ENCODE measurements at regions not wholly inside any gene's neighbourhood (a gene's known extent, or its start where the extent isn't known, plus 50 kb on each side); places are given as distances from the start of the nearest gene placed in this dataset.
"Not testable (repeated sequence)": the region's sequence is repeated elsewhere in the genome, so short reads cannot be mapped to it uniquely, and the experiment has no call there.

DNA sequence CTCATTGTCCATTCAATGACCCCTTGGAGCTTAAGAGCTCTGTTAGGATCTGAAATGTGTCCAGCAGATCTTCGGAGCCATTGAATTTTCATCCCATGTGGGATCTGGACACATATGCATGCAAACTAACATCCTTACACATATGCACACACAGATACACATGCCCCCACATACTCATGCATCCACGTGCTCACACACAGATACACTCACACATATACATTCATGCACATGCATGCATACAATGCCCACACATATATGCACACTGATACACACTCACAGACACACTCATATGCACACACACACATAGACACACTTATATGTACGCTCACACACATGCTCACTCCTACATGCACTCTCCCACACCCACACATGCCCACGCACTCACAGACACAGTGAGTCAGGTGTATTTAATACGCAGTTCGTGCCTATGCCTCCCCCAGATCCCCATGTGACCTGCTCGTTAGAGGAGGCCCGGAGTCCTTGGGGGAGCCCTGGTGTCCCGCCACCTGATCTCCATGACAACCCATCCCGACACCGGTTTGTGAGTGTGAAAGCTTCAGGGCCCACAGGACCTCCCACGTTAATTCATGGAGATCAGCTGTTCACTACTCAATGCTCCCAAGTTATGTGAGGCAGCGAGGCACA is 121.9 kb upstream of the SULF2 start:
- DNase-seq: no peak

DNA sequence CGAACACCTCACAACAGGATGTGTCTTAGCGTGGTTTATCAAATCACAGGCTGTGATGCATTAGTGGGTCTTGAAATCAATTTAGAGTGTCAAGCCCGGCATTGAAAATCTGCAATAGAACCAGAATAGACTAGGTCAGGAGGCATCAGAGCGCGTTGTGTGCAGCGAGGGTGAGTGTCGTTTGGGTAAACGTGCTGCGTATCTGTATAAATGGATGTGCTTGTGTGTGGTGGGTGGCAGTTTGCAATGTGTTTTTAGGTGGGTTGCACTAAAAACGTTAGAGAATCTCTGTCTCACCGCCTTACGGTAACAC is 121.0 kb upstream of the SULF2 start:
- DNase-seq: no peak

DNA sequence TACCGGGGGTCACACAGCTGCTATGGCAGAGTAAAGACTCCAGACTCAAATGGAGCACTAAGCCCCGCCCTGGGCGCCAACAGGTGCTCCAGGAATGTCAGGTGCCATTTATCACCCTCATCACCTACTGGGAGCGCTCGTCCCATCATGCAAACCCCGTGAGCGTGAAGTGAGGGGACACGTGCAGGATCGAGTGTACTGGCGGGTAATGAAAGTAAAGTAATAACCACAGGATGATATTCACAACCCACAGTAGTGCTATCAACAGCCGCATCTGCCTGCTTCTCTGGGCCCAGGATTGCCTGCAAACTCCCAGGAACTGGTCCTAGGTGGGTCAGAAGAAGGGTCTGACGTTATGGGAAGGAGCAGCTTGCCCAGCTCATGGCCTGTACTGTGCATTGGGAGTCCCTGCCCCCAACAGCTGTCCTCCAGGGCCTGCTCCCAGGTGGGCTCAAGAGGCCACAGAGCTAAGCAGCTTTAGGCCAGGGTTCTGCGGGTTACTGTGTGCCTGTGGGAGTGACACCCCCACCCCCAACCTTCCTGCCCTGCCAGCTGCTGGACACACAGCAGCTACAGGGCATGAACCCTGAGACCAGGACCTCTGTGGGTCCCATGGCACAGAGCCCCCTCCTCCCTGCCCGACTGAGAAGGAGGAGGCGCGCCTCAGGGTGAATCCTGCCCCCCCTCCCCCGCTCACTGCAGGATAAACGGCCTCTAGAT is 120.5 kb upstream of the SULF2 start:
- DNase-seq: no peak

DNA sequence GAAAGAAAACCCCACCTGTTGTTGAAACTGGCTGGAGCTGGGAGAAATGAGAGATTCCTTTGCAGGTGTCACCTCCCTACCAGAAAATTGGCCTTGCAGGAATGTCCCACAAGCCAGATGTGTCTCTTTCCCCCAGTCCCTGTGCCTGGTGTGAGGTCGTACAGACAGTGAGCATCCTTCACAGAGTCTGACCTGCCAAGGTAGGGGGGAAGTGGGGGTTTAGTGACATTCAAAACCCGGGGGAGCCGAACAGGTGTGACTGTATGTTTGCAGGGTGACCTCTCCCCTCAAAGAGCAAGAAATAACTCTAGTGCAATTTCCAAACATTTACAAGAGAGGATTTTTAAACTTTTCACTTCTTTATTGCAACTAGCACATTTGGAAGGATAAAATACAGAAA is 117.7 kb upstream of the SULF2 start:
- DNase-seq: not testable (repeated sequence)

DNA sequence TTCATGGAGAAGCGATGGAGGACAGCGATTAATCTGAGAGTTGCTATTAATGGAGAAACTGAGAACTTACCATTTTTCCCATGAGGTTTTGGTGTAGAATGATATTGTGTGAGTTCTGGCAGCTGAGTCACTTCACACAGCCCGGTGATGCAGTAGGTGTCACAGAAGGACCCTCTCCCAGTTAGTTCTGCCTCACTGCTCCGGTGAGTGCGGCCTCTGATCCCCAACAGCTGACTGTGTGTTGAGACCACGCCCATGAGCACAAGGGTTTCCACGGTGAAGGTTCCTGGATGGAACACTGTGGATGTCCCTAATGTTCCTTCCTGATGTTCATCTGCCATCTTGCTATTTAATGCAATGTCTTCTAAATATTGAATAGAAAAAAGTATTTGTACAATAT is 114.0 kb upstream of the SULF2 start:
- DNase-seq: not testable (repeated sequence)

DNA sequence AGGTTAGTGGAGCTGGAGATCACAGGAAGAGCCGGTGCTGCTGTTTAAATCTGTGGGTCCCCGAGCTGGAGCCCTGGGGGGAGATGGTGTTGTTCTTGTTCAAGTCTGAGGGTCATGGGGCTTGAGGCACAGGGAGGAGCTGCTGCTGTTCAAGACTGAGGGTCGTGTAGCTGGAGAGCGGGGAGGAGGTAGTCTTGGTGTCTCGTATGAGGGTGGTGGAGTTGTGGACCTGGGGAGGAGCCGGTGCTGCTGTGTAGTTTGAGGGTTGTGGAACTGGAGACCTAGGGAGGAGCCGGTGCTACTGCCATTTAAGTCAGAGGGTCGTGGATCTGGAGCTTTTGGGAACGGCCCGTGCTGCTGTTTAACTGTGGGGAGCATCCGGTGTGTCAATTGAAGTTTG is 112.2 kb upstream of the SULF2 start:
- DNase-seq: no peak

DNA sequence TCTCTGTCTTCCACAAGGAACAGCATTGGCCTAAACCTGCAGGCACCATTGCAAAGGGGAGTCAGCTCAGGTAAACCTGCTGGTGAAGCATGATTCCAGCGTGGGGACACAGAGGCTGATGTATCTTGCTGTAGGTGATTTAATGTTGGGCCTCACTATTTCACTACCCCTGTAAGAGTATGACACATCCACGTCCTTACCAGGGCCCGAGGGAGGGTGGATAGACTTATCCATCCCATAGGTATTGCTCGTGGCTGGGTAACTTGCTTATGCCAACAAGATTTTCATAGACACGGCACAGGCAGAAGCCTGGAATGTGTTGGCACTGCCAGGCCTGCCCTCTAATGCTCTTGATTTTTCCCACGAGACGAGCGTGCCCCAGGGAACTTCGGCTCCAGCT is 107.4 kb upstream of the SULF2 start:
- not testable (repeated sequence) for DNase-seq

DNA sequence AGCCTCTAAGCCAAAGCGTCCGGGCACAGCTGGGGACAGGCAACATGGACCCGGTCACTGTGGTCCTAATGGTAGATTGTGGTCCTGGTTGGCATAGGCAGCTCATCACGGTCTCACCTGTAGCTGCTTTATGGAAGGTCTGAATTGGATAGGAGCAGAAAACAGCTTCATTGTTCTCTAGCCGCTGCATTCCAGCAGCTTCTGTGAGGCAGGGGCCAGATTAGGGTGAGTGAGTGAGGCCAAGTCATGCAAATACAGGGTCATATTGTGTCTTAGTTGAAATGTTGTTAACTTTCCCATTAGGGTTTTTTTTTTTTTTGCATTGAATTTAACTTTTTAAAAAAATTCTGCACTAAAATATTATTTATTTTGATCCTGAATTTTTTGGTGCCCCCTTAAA is 105.4 kb upstream of the SULF2 start:
- DNase-seq: not testable (repeated sequence)

DNA sequence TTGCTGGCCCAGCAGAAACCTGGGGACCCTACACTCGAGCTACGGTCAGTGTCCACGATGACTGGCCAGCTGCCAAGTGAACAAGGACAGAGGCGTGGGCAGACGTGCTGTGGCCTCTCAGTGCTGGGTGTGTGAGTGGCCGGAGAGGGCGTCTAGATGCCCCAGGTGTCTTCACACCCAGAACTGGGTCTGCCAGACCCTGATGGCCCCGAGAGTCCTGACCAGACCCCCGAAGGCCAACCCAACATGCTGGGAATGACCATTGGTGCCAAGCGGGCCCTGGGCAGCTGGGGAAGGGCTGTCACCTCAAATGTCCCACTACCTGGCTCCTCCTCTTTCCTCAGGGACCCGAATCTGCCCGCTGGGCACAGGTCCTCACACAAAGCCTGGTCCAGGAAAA is 104.5 kb upstream of the SULF2 start:
- DNase-seq: not testable (repeated sequence)

DNA sequence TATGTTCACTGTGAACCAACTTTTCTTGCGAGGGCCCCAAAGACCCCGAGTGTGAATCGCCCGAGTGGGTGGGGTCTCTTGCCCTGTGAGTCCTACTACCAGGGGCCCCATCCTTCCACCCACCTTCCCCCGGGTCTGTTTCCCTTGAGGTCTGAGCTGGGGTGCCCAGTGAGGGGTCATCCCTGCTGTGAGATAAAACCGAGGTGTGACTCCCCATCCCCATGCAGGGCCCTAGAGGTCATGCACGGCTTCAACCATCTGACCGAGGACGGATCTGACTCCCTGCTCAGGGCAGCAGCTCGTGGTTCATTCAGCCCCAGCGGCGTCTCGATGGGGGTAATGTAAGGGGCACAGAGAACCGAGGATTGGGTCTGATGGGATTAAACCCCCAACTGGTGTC is 103.1 kb upstream of the SULF2 start:
- no peak for DNase-seq

DNA sequence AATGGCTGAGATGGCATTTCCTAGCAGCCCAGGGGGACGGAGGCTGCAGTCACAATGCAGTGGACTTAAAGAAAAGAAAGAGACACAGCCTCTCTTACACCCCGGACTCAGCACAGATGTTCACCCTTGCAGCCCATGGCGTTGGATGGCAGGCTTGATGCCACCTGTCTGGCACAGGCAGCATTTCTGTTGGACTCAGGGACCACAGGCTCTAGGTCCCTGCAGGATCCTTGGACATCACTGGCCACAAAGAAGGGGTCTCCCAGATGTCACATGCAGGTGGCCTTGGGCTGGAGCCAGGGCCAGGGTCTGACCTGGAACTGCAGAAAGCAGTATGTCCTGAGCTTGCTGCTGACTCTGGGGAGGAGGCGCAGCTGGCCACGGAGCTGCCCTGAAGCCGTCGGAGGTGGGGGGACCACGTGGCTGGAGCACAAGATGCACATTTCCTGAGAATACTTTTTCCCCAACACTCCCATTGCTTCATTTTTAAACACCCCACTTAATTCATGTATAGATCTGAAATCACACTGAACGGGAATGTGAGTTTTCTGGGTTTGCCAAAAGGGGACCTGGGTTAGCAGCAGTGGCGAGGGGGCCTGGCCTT is 102.3 kb upstream of the SULF2 start:
- no peak for DNase-seq

DNA sequence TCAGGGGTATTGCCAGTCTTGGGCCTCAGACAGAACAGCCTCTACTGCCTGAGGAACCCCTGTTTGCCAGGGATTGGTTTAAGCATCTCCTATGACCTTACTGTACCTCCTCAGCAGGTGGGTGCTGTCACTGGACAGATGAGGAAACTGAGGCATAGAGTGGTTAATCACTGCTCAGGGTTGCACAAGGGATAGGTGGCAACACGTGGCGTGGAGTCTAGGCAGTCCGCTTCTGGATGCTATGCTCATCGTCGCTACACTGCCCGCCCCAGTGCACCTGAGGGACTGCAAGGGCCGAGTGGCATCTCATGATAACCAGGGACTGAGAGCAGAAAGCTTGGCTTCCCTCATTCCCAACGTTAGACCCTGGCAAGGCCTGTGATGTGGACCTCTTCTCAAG is 101.8 kb upstream of the SULF2 start:
- DNase-seq: no peak

DNA sequence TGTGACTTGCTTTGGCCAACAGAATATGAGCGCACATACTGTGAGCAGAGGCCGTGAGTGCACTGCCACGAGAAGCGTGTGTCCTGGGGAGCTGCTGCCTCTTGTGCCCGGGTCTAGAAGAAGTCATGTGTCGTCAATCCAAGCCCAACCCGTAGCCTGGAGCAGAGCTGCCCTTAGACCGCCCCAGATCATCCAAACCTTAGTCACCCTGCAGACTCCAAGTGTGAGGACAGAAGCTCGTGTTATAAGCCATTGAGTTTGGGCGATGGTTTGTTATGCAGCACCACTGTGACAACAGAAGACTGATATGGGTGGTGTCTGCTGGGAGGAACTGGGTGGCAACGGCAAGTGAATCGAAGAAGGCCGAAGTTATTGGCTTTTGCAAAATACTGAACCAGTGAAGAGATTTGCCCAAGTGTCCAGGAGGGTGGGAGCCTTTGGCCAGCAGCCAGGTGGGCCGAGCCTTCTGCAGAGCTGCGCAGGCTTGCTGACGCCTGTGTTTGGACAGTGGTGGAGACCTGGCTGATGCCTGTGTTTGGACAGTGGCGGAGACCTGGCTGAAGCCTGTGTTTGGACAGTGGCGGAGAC is 101.3 kb upstream of the SULF2 start:
- no peak for DNase-seq

DNA sequence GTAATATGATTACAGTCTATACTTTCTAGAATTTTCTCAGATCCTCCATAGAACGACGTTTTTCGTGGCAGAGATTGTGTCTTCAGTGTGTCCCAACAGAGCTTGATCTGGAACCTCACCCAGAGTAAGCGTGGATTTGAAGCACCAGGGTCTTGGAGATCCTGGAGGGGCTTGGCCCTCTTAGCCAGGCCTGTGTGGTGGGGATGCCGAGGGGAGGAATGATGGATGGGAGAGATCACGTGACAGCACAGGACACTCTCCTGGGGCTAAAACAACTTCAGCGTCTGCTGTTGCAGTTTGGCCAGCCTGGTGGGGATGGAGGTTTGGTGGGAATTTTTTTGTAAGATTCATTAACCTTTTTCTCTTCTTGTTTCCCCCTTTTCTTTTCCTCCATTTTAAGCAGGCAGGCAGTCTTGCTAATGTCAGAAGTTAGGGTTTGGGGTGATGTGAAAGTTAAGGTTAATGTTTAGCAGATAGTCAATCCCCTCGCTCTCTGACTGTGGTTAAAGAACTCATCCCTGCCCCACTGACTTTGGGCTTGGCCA is 100.7 kb upstream of the SULF2 start:
- no peak for DNase-seq

DNA sequence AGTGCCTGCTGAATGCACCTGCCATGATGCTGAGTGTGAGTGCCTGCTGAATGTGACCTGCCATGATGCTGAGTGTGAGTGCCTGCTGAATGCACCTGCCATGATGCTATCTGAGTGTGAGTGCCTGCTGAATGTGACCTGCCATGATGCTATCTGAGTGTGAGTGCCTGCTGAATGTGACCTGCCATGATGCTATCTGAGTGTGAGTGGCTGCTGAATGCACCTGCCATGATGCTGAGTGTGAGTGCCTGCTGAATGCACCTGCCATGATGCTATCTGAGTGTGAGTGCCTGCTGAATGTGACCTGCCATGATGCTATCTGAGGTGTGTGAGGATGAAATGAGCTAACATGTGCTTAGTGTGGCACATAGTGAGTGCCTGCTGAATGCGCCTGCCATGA is 98.7 kb upstream of the SULF2 start:
- DNase-seq: not testable (repeated sequence)

DNA sequence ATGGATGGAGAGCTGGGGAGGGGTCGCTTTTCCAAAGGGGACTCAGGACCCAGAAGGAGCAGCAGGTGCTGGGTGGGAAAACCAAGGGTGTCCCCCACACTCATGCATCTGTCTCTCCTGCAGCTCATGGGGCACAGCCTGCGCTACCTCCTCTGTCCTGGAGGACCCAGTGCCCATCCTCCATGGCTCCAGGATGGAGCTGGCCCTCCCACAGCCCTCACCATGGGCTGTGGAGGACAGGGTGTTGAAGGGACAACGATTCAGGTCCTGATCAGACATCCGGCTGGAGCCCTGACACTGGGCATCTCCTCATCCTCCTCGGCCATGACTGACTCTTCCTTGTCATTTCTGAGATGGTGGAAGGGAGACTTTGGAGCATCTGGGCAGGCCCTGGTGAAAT is 97.9 kb upstream of the SULF2 start:
- no peak for DNase-seq

DNA sequence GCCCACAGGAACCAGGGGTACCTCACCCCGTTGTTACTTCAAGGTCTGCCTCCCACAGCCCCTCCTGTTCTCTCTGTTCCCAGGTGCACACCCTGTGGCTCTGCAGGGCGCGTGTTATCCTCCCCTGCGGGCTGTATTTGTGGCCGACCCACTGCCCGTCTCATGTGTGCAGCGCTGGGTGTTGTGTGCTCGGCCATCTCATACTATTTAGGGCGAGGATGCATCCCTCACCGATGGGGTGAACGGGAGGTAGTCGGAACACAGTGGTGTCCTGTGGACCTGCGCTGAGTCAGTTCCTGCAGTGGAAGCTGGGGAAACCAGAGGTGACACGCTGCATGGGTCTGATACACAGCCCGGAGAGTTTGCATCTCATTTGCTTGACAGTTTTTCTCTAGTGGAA is 94.5 kb upstream of the SULF2 start:
- no peak for DNase-seq

DNA sequence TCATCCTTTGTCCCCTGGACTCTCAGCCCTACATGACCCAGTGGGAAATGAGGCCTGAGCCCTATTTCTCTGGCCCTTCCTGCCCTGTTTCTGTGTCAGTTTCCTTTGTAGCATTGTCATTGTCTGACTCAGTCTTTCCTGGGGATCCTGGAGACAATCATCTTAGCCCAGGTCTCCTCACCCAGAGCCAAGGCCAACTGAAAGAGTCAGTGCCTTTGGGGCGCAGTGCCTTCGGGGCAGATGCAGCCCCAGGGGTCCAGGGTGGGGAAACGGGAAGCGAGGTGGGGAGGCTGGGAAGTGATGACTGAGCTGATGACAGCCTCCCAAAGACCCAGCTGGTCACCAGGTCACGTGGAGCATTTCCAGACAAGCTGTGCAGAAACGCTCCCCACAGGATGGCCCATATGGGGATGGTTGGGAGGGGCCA is 93.3 kb upstream of the SULF2 start:
- no peak for DNase-seq

DNA sequence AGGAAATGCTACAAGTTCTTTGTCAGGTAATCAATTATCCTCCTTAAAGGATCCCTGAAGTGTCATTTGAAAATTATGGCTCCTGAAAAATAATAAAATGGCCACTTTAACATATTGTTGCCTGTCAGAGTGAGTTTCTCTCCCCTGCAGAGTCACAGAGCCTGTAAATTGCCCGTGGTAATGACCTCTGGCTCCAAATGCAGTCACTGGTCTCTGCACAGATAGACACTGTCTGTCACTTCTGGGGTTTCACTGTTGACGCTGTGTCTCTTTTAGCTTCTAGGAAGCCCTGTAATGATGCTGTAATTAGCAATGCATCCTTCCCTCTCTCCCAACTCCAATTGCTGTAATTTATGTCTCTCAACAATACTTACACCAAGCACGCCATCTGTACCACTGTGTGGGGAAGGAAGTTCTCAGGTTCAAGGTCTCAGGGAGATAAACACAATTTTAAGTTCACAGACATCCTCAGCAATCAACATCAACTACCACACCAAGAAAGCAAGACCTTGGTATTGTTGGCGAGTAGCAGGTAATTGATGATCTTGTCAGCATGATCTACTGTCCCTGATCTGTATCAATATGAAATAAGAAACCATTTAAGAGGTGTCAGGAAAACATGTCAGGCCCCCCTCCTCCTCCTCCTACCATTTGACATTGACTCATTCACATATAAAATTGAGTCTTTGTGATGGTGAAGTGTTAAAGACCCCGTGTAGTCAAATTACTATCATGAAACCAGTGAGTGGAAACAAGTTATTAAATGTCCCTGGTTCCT is 91.2 kb upstream of the SULF2 start:
- no peak for DNase-seq

DNA sequence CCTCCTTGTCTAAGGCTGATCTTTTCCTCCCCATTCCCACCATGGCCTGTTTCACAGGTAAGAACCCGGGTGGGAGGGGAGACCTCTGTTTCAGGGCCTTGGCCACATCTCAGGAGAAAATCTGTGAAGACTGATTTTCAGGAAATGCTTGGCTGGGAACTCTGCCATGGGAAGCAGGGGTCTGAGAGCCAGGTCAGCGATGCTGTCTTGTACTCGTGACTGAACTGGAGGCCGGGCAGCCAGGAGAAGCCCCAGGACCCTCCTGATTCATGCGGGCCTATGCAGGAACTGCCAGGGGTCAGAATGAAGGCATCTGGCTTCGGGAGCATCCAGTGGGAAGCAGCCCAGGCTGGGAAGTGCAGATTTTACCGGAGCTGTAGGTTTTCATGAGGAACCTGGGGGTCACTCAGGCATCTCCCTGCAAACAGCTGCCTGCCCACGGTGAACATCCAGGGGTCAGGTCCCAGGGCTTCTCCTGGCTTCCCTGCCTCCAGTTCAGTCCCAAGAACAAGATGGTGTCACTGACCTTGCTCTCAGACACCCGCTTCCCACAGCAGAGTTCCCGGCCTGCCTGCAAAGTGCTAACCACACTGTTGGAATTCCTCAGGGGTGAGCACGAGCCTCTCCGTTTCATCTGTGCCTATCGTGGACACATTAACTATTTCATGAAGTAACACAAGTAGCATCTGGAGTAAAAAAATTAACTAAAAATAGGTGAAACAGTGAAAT is 90.2 kb upstream of the SULF2 start:
- DNase-seq: no peak

DNA sequence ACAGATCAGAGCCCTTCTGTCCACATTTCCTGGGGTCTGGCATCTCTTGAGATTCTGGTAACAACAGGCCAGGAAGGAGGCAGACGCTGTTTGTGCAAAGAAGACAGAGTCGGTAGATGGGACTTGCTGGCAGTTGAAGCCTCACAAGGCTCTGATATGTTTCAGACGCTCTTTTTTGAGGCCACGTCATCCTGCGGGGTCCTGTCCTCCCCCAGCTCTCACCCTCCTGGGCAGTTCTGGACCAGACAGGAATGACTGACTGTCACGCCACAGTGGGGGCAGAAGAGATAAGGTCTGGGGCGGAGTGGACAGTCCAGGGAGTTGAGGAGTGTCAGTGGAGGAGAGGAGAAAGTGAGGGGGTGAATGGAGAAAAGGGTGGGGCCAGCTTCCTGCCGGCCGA is 87.1 kb upstream of the SULF2 start:
- no peak for DNase-seq

DNA sequence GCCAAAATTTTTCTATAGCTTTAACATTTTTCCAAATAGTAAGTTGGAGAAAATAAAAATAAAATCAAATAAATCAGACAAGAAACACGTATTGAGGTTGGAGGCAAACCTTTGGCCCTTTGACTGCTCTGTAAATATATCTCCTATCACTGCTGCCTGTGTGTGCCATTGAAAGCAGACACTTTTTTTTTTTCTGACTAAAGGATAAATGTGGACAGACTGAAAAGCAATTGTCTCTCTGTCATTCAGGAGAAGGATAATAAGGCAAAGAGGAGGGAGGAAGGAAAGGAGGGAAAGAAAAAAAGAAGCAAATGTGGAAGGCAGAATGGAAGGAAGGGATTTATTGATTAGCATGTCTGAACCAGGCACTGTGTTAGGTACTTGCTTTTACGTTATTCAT is 85.2 kb upstream of the SULF2 start:
- DNase-seq: no peak

DNA sequence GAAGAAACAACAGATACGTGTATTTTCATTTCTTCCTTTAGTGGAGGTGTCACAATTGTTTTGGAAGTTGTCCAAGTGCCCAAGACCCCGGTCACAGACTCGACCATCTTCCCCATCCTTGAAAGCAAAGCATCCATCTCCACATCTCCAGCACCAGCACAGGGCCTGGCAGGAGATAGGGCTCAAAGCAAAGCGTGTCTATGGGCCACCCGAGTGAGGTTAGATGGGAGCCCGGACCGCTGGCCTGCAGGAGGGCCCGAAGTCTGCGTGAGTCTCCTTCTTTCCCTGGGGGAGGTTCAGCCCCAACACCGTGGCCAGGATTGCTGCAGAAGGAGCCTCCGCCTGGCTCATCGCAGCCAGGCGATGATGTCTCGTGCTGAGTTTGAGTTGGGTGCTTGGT is 83.5 kb upstream of the SULF2 start:
- DNase-seq: no peak
